NOMO-1 (cell line): ENCODE measurements at regions not wholly inside any gene's neighbourhood (a gene's known extent, or its start where the extent isn't known, plus 50 kb on each side); places are given as distances from the start of the nearest gene placed in this dataset.

Experiments
- DNase-seq, 2 experiments: peaks; one replicate each; lab custom pipeline; 2025; ENCODE audit not compliant: unreplicated experiment in 2 of 2; lab: John Stamatoyannopoulos, UW

DNA sequence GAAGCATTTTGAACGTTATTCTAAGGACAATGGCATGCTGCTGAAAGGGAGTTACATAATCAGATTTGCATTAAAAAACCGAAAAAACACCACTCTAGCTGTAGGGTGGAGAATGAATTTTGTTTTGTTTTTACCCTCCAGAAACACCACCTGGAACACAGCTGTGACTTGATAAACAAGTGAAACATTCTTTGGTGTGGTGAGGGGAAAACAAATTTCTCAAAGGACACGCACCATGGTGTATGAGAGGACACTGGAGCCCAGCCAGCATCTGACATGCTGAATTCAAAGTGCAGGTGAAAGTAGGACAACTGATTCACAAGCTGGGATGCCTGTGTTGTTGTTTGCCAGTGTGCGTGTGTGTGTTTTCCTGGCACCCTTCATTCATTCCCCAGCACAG lies 554.5 kb upstream of the TBL1XR1 start:
- no peak for DNase-seq

DNA sequence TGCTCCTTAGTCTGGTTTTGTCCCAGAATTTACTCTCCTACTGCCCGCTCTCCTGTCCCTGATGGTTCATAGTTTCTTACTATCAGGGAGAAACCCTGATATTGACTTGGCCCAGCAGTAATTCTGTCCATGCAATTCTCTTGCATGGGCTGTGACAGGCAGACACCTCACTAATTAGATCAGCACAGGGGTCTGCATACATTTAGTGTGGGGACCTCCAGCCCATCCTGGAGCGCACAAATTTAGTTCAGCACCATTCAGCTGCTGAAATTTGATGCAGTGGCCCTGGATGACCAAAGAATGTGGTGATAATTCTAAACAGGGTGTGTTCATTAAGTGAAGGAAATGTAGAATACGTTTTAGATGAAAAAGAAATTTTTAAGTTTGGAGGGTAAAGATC lies 555.5 kb upstream of the TBL1XR1 start:
- DNase-seq, result no peak

DNA sequence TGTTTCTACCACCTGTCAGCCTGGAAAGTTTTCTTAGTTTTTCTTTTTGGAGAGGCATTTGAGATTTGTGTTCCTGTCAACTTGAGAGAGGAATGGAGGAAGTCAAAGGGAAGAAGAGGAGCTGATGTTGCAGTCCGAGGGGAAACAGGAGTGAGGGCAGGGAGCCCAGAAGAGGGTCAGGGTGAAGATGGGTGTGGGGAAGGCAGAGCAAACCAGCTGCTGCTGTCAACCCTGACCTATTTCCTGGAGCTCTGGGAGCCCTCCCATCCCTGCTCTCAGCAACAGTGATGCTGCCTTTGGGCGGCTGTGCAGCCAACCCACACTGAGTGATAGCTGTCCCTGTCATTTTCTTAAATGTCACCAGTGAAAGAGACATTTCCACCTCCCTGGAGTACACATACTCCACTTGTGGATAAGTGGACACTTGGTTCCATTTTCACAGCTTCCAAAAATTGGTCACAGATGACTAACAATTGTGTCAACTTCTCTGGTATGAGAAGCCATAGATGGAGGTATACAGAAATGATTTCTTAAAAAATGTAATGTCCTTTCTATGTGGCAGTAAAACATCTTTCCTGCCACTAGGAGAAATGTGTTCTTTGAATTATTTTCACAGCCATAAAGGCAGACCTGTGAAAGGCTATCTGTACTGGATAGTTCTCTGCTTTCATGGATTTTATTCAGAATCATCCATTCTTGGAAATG lies 556.3 kb upstream of the TBL1XR1 start:
- DNase-seq, result no peak

DNA sequence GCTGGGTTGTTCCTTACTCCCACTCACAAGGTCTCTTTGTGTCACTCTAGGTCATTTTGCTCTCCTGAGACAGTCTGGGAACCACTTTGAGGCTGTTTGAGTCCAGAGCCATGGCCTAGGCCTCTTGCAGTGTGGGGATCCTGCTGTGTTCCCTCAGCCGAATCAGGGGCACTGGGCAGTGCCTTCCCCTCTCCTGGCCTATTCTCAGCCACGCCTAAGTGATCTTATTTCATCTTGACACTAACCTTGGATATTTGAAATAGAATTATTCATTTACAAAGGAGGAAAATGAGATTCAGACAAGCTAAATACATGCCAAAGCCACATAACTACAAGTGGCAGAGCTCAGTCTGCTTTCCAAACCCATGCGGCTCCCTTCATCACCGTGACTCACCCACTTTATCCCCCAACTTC lies 557.2 kb upstream of the TBL1XR1 start:
- no peak for DNase-seq

DNA sequence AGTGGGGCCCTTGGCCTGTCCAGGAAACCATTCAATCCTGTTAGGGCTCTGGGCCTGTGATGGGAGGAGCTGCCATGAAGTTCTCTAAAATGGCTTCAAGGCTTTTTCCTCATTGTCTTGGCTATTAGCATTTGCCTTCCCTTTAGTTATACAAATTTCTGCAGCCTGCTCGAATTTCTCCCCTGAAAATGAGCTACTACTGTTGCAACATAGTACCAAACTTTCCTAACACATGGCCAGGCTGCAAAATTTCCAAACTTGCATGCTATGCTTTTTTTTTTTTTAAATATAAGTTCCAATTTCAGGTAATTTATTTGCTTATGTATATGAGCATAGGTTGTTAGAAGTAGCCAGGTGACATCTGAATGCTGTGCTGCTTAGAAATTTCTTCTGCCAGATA lies 560.8 kb upstream of the TBL1XR1 start:
- no peak for DNase-seq

DNA sequence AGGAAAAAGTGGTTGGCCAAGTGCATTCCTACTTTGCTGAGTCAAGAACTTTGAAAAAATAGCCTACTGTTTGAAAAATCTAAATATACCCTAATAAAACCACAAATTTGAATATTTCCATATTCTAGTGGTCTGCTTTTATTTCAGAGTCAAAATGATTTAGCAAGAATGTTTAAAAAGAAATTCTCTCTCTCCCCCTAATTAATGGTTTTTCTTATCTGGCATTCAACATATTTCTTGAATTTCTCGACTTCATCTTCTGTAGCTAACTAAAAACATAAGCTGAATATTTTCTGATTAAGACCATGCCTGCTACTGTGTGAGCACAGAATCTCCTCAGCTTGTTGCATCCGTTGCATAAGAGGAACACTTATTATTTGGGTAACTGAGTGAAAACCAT lies 563.5 kb upstream of the TBL1XR1 start:
- DNase-seq, result no peak

DNA sequence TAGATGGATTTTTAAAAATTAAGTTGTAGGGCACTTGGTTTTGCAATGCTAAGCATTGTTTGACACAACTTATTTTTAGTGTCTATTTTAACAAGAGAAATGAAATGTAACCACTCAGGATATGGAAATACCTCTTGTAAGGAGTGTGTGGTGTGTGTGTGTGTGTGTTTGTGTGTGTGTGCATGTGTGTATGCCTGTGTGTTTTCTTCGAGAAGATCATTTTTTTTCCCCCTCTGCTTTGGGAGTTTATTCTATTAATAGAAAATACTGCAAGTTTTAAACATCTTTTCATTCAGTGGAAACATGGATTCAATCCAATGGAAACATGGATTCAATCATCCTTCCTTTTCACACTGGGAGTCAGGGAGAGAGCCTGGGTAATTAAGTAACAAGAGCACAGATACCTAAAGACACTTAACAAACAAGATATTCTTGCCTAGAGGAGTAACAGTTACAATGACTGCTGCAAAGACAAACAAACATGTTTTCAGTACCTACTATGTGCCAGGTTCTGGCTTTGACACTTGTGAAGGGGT lies 567.2 kb upstream of the TBL1XR1 start:
- DNase-seq, result no peak

DNA sequence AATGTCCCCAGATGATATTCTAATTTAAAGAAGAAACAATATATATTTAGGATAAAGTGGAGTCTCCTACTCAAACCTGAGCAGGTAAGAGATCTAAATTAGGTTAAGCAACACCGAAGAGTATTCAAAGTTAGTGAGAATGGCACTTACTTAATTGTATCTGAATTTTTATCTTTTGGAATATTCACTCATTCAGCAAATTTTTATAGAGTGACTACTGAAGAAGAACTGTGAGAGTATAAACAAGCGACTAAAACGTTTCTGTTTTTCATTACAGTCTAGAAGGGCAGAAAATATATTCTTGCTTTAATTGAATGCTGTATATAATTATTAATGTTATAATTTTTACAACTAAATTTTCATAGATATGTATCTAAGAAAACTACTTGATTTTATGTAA lies 567.7 kb upstream of the TBL1XR1 start:
- no peak for DNase-seq

DNA sequence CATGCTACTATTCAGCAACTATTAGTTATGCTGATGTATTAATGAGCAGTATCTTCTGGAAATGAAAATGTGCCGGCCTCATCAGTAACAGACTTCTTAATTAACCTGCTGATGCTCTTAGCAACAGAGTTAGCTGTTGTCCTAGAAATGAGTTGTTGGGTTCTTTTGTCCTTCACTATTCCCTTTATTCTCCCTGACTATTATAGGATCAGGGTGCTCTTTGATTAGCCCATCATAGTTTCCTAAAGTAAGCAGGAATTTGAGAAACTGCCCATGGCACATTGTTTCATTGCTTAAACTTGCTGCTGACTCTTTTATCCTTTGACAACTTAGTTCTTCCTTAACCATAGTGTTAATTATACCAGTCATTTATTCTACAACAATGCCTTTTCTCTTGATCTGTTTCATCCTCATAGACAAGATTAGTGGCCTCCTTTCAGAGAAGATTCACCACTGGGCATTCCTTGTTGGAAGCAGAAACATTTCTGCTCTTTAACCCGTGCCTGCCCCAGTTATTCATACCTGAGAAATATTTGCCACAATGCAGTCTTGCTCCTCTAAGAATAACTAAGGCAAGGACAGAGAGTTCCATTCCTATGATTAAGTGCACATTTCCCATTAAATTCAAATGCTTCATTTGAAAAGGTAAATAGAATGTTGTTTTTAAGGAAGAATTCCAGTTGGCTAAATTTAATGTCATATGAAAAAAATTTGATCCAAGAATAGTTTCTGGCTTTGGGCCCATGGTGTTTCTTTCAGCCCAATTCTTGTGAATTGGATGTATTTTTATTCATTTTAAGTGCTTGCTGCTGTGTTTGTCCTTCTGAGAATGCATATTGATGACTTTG lies 573.3 kb upstream of the TBL1XR1 start:
- DNase-seq, result no peak

DNA sequence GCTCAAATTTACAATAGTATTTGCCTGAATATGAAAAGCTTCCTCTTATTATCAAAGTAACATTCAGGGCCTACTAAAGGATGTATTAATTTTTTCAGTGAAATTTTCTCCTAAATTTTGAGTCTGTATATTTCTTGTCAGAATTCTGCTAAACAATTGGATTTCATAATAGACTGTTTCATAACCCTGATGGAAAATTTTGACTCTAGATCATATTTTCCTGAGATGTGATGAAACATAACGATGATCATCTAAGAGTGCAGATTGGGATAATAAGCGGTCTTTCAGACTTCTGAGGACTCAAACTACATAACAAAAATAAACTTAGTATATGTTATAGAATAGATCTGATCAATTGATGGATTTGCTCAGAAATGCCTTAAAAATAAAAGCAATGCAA lies 574.5 kb upstream of the TBL1XR1 start:
- DNase-seq, result no peak

DNA sequence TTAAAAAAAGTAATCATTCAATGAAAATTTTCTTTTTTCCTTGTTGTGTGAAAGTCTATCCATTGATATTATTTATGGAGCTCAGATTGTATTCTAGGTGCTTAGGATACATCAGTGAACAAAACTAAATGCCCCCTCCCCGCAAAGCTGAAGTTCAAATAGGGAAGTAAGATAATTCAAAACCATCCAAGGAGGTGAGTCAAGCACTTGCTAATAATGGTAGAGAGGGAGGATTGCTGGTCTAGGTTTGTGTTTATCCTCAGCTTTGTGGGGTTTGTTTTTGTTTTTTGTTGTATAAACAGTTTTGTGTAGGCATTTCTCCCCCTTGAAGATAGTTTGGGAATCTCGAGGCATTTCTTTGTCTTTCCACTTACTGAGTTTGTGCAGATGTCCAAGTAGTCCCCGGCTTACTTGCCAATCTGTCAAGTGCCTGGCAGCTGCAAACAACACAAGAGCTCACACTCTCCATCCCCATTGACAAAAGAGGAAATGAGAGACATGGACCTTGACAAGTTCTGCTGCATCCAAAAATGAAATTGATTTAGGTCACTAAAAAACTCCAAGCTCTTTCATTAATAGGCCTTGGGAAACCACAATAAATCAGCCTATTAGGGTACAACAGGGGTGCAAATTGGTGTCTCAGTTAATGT lies 575.8 kb upstream of the TBL1XR1 start:
- DNase-seq, result peak; percentile 20 to 38

DNA sequence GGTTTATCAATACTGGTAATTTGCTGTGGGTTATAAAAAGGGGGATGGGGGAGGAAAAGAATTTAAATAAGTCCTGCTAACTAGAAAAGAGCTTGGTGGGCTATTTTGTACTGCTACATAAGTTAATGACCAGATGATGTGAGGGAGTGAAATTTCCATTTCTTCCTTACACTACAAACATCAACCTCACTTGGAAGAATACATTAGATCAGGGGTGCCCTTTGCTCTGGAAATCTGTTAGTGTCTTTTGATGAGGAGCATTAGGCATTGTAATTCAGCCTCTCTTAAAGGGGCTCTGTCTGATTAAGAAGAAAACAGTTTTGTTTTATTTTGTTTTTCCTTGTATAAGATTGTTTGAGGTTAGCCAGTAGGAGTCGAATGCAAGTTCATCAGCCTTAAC lies 576.4 kb upstream of the TBL1XR1 start:
- DNase-seq, result no peak

DNA sequence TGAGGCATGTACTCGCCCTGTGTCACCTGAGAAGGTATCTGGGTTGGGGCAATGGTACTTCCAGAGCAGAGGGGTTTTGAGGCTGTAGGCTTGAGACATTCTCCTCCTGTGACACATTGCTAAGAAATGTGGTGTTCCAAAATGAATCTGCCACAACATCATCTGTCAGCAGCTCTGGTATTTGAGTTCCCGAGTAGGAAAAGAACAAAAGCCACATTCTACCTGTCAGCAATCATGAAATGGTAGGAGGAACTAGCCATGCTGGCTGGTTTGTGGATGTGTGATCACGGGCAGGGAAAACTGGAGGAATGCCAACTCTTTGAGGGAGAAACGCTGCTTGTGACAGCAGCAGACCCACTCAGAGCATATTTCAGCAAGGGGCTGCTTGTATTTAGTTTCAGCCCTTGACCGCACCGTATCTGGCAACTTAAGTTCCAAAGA lies 579.4 kb upstream of the TBL1XR1 start:
- no peak for DNase-seq

DNA sequence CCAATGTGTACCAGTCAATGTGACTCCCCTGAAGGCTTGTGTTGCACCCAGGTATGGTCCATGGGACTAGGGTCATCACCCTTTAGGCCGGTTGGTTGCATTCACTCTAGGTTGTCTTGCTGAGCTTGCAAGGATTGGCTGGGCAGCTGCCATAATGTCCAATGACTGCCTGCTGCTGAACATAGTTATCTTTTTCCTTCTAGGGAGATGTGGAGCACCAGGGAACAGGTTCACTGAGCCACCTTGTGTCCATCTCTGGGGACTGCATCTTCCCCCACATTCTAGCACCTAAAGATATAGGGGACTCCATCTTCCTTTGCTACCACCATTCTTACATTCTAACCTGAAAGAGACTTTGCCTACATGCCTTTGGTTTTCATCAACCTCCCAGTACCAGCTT lies 580.4 kb upstream of the TBL1XR1 start:
- DNase-seq, result peak; percentile 26 to 59

DNA sequence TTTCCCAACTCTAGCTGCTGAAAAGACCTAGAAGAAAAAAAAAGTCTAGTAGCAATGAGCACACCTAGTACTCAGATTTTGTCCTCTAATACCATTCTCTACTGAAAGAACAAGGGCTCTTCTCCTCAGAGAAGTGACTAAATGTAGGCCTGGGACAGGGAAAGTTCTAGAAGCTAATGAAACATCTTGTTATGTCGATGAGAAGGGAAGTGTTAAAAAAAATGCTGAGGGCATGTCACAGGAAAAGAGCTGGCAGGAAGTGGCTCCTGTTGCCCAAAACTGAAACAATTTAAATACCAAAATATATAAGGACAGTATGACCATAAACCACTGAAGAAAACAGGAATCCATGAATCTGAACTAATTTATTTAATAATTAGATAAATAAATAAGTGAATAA lies 581.4 kb upstream of the TBL1XR1 start:
- DNase-seq, result peak; percentile 45 to 52

DNA sequence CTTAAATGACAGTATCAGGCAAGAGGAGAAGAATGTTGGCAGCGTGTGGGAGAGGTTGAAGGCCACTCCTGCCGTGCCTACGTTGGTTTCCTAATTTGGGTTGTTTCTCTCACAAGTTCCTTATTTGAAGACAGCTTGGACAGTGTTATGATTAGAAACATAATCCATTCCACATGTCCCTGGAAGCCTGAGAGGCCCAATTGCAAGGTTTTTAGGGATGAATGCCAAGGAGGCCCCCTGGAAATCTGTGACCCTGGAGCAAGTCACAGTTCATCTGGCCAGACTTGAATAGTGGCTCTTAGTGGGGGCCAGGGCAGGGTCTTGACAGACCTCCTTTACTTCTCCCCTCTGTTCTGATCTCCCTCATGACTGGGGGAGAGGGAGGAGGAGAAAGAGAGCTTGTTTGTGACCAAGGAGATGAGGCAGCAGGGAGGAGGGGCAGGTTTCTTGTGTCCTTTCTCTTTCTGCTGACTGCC lies 584.4 kb upstream of the TBL1XR1 start:
- peak; percentile 21 to 37 for DNase-seq

DNA sequence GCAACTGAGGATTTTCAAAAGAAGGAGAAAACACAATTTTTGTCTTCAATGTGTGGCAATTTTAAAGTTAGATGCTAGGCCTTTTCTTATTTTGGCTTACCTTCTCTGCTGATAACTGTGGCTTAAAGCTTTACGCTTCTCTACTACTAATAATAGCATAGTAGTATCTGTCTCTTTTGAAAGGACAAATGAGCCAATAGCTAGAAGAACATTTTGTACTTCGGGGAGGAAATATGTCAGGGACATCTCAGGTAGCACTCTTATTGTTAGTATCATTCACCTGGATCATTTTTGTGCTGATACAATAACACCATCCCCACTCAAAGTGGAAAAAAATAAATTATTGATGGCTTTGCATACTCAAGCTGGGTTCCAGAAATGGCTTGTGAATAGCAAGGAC lies 586.1 kb upstream of the TBL1XR1 start:
- no peak for DNase-seq

DNA sequence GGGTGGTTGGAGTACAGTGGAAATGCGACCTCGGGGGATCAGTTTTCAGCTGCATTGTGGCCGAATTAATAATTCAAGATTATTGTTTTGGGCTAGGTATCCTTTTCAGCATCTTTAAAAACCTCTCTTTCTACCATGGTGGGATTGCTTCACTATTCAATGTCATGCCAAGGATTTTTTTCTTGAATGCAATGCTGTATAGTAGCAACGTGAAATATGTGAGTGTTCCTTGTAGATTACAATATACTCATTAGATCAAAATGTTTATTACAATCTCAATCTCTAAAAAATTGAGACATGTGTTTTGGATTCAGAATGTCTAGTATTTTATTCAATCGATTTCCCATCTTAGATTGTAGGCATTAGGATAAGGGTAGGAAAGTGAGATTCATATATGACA lies 586.5 kb upstream of the TBL1XR1 start:
- DNase-seq, result no peak

DNA sequence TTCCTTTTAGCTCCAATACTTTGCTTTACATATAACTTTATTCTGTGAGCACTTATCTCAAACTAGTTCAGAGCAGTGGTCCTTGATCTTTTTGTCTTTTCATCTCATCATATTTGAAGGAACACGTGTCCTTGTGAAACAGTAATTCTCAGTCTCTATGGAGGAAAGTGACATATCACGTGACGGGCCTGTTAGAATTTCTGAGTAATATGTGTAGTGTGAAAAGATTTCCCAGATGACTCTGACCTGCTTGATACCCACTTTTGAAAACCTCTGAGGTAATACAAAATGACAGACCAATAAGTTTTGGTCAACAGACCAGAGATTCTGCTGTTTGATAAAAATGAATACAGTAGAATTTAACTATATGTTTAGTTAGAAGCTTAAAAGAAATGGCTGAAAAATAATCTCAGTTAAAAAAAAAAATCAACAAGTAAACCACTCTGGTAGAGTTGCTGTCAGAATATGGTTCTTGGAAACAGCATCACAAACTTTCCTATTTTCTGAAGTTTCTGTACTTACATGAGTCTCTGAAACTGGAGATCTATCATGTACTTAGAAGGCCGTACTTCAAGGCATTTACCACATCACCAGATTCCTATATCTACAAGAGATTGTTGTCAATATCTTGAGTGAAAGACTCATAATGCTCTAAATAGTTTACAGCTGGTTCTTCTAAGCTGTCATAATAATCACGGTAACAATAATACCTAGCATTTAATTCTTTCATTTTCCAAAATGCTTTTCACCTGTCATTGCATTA lies 590.2 kb upstream of the TBL1XR1 start:
- no peak for DNase-seq

DNA sequence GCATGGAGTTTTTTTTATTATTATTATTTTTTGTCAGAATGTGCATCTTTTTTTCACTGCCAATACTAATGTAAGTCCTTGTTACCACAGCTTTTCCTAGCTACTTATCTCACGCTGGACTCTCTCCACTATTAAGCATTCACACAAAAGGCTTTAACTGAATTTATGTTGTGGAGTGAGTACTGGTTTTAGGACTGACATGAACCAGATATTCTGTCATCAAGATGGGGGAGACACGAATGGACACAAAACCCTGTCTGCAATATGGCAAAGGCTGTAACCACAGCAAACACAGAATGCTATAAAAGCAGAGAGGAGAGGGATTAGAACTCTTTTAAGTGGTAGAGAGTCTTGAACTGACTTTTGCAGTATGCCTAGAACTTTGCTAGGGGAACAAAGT lies 592.2 kb upstream of the TBL1XR1 start:
- no peak for DNase-seq
